Retina (tissue), 1 donor: ENCODE measurements at regions not wholly inside any gene's neighbourhood (a gene's known extent, or its start where the extent isn't known, plus 50 kb on each side); places are given as distances from the start of the nearest gene placed in this dataset.
"Not testable (repeated sequence)": the region's sequence is repeated elsewhere in the genome, so short reads cannot be mapped to it uniquely, and the experiment has no call there.

Experiments
- DNase-seq: peaks from one replicate; pipeline ENCODE4 v3.0.0-alpha.2; 2016

DNA sequence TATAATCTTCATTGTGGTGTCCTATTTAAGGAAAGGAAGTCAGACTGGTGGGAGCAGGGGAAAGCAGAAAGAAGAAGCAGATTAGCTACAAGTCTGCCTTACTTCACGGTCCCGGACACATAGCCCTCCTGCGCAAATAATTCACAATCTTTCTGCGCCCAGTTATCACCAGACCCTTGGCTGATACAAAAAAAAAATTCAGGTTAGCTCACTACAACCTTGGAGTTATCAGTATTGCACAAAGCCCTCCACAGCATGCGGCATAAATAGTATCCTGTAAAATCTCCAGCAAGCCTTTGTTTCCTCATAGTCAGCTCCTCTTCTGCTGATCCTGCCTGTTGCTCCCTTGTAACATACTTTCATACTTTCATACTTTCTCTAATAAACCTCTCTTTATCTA lies 148.6 kb upstream of the FUT9 start:
- DNase-seq: no peak

- no peak for DNase-seq
Measured at GRCh38 chr6:95877480-95877879, 138.3 kb upstream of the FUT9 start.

GRCh38 chr6:95879856-95880255 lies 135.9 kb upstream of the FUT9 start:
- DNase-seq: no peak

DNA sequence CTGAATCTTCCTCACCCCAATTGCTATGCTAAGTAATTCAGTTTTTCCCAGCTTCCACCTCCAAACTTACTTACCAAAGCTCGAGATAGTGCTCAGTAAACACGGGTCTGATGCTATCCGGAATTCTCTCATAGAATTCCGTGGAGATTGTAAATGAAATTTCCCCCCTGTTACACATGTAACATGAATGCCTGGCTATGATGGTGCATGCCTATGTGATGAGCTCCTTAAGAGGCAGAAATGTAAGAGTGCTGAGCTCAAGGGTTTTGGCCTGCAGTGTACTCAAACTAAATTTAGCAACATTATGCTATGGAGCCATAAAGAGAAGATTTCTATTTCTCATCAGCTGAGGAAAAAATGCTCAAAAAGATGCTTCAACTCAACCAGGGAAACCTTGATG lies 133.4 kb upstream of the FUT9 start:
- no peak for DNase-seq

- DNase-seq: not testable (repeated sequence)
Measured at GRCh38 chr6:95888711-95889110, 127.1 kb upstream of the FUT9 start.

DNA sequence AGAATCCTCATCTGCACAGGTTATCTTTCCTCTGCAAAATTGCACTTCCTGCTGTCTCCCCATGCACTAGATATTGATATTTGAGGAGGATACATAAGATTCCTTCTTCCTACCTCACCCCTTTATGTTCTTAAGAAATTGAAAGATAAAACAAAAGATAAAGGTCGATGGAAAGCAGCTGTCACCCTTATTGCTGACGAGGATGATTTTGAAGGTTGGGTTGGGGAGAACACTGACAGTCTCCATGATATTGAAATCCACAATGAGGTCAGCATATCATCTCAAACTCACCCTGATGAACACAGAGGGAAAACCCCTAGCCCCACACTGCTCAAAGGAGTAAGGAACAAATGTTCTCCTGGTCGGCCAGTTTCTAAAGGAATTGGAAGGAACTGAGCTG lies 110.6 kb upstream of the FUT9 start:
- DNase-seq: no peak

- no peak for DNase-seq
Measured at GRCh38 chr6:95917034-95917433, 98.7 kb upstream of the FUT9 start.

DNA sequence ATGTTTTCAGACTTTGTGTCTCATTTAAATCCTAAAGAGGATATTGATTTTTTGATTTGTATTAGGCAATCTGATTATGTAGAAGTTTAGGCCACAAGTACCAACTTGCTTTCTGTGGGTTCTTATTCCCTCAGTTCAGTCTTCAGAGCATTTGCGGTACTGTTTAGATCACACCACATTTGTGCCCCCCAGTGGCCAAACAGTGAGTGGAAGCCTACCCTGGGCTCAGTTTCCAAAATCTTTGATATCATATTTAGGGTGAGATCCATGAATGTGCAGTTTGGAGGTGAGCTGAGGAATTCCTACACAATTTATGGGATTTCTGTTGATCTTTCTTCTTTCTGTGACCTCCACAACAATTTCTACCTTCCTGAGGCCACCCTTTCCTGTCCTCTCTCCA lies 92.3 kb upstream of the FUT9 start:
- no peak for DNase-seq

- no peak for DNase-seq
Measured at GRCh38 chr6:95935736-95936135, 80.0 kb upstream of the FUT9 start.

- no peak for DNase-seq
Measured at GRCh38 chr6:95946906-95947305, 68.9 kb upstream of the FUT9 start.

GRCh38 chr6:95948324-95948723 lies 67.5 kb upstream of the FUT9 start:
- no peak for DNase-seq

- DNase-seq: no peak
Measured at GRCh38 chr6:95949985-95950384, 65.8 kb upstream of the FUT9 start.

DNA sequence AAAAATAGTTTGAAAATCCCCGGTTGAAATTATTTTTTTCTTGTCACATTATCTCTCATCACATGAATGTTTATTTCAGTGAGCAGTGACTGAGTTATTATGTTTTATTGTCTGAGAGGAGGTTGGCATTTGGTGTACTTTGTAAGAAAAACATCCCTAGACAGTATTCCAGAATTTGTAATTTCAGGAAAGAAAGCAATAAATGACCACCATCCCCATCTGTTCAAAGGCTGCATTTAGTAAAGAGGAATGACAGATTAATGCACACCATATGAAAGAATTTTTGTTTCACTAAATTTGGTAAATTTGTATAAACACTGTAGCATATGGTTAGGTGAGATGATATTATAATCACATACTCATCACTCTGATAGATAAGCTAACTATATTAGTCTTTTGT lies 57.1 kb upstream of the FUT9 start:
- no peak for DNase-seq

GRCh38 chr6:95959261-95959660 lies 56.5 kb upstream of the FUT9 start:
- DNase-seq: no peak
